Iris pigment epithelial cell (primary cell): ENCODE measurements at regions not wholly inside any gene's neighbourhood (a gene's known extent, or its start where the extent isn't known, plus 50 kb on each side); places are given as distances from the start of the nearest gene placed in this dataset.
A peak's percentile ranks its signal among the peaks of the same experiment; 100 is the strongest.
"Not testable (repeated sequence)": the region's sequence is repeated elsewhere in the genome, so short reads cannot be mapped to it uniquely, and the experiment has no call there.

ENCODE experiments used
- DNase-seq: peaks from one replicate; pipeline ENCODE4 v3.0.0-alpha.2; 2011; ENCODE audit warnings: low read depth

DNA sequence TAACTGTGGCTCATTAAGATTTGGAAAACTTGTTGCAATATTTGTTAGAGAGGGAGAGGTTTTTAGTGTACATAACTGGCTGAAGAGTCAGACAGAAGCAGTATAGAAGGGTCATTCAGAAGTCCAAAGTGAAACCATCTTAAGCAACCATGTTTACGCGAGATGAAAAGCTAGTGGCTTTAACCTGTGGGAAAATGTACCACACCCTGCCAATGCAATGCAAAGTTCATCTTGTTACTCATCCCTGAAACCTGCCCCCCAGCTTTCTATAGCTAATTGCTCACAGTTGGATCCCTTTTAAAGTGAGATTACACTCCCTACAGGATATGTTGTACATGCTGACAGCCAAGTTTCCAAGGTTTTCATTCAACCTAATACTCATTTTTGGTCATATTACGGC lies 96.7 kb upstream of the RAPGEF2 start:
- DNase-seq = peak; percentile 92

DNA sequence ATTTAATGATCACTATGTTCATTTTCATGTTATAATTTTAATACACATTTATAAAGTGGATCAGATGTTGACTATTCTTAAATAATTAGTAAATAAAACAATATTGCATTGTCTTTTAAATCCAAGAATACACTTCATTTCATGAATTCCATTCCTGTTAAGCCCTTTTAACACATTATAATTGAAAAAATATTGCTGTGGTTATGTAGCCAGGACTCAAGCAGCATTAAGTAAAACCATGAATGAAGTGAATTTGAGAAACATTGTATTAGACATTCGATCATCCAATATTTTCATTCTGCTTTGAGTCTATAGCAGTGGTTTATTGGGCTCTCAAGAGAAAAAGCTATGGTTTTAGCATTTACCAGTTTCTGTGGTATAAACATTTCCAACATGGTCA lies 94.2 kb upstream of the RAPGEF2 start:
- no peak for DNase-seq

DNA sequence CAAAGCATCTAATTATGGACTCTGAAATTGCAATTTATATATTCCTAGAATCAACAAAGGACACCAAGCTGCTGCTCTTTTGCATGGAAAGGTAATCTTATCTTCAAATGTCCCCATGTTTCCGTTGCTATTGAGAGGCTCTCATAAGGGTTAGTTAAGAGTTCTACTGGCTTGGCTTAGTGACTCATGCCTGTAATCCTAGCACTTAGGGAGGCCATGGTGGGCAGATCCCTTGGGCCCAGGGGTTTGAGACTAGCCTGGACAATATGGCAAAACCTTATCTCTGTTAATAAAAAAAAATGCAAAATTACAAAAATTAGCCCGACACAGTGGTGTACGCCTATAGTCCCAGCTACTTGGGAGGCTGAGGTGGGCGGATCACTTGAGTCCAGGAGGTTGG lies 93.4 kb upstream of the RAPGEF2 start:
- peak; percentile 35 for DNase-seq

DNA sequence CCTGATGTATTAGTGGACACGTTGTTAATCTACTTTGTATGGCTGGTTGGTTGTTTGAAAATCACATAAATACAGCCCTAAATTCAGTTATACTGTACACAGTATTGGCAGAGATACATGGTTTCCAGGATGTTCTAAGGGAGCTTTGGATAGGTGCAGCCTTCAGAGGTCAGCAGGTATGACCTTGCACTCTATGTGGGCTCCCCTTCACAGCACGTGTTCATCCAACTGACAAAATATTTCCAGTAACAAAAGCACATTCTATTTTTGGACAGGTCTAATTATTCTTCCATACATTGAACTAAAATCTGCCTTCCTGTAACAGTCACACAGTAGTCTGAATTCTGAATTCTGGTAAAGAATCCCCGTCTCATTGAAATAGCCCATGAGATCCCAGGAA lies 92.8 kb upstream of the RAPGEF2 start:
- DNase-seq = no peak

DNA sequence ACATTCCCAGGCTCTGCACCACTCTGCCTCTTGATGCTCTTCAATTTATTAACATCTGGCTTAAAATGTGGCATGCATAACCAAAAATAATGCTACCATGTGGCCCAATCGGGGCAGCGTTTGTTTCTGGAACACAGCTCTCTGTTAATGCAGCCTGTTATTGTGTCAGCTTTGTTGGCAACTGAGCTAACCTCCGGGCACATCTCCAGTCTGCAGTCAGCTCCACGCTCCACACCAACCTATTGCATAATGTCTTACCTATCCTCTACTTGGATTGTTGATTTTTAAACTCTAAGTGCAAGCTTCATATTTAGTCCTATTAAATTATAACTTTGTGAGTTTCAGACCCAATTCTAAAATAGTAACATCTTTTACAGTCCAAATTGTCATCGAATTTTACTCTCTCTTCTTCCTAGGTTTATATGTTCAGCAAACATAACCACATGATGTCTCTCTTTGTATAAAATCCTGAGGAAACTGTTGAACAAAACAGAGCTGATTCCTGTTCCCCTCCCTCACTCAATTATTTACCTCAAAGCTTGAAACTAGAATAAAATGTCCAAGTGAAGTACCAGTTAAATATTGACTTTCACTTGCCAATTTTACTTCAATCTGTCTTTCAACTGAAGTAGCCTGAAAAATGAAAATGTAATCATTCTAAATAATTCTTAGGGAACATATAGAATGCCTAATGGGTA lies 92.2 kb upstream of the RAPGEF2 start:
- DNase-seq = peak; percentile 85

DNA sequence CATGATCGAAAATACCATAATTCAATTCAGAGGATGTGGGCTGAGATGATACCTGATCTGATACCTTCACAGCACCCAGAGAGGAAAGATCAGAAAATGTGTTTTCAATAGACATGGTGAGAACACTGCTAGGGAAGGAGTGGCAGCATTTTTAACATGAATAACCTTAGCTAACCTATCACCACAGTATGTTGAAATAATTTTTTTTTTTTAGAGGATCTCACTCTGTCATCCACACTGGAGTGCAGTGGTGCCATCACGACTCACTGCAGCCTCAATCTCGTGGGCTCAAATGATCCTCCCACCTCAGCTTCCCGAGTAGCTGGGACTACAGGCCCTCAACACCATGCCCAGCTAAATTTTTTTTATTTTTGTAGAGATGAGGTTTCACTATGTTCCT lies 90.5 kb upstream of the RAPGEF2 start:
- DNase-seq = peak; percentile 76

DNA sequence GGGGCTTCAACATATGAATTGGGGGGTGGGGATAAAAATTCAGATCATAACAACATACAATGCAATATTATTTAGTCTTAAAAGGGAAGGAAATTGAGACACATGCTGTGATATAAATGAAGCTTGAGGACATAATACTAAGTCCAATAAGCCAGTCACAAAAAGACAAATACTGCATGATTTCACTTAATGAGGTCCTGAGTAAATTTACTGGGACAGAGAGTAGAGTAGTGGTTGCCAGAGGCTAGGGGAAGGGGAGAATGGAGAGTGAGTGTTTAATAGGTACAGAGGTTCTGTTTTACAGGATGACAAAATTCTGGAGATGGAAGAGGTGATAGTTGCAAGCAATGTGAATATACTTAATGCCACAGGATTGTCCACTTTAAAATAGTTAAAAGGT lies 89.2 kb upstream of the RAPGEF2 start:
- DNase-seq = no peak

DNA sequence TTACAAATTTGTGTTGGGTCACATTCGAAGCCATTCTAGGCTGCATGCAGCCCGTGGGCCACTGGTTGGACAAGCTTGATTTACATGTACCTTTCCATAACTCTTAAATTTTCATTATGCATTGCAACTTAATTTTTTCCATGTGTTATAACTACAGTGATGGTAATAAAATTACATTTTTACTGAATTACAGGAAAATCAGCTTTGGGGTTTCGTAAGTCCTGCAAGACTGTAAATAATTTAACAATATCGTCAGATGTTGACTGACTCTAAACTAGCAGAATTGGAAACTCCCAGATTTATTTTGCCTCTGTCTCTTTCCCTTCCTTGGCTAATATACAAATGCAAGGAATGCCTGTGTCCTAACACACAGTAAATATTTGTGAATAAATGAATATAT lies 88.0 kb upstream of the RAPGEF2 start:
- DNase-seq = no peak

DNA sequence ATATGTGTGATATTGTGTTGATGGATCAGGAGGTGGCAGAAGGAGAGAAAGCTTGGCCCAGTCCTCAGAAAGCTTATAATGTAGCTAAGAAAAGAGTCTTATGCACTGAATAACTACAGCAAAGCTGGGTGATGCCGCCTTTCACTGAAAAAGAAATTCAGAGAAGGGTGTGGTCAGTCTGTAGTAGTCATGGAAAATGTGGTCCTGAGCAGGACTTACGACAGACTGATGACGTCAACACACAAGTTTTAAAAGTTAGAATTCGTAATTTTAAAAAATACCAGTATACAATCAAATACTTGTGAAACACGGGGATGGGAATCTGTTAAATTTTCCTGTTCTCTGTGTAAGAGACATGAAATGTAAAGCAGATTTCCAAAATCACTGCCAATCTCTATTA lies 87.0 kb upstream of the RAPGEF2 start:
- DNase-seq = peak; percentile 14

DNA sequence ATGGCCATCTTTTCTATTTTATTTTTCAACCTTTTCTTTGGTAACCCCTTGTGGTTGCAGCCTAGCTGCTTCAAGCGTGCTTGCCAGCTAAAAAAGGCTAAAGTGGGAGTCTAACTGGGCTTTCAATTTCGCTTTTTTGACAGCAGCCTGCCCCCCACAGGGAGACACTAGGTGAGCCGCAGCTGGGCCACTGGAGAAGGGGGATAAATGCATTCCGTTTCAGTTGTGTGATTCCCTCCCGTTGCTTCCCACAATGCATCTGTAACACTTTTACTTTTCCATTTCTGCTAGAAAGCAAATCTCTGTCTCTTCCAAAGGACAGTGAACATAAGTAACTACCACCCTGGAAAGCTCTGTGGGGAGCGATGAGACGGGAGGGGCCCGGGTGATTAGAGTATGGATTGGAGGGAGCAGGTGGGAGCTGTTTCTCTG lies 86.3 kb upstream of the RAPGEF2 start:
- DNase-seq = peak; percentile 57

DNA sequence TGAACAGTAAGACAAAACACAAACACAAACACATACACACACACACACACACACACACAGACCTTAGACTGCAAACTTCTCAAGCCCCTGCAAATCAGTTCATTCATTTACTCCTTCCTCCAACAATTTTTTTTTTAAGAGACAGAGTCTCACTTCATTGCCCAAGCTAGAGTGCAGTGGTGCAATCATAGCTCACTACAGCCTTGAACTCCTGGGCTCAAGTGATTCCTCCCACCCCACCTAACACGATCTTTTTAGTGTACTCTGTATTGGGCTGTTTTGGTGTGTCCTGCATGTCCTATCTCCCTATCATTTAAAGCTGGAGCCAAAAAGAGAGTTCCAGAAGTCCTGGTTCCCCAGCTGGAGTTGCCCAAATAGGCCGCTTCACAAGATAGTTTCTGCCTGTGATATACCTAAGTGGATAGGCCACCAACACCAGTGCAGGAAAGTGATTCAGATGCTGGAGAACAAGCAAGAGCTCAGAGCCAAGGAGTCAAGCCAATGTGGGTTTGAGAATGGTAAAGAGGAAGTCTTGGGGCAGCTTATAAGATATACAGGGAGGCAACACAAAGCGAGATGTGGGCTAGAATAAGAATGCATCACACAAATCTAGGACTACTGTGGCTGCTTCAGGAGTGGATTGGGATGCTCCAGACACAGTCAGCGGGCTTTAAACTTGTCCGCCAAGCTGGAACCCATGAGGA lies 85.4 kb upstream of the RAPGEF2 start:
- no peak for DNase-seq

DNA sequence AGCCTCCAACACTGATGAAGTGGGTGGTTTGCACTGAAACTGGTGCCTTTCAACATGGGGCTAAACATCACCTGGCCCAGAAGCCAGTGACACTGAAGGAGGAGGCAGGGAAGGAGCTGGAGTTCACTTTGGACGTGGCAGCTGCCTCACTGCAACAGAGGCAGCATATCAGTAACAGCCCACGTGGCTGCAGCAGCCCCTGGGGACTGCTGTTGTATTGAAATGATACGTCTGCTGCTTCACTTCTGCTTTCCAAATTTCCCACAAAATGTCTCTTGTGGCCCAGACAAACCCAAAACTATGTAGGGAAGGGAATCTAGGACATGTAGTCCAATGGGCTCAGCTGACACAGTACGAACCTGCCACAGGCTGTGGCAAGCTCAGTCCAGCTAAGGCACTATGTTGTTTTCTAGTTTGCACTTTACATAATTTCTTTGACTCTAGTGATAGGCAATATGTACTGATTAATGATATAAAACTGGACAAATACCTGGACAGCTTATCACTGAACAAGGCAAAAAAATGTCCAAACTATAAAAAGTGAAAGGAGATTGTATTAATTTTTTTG lies 84.7 kb upstream of the RAPGEF2 start:
- DNase-seq = no peak

DNA sequence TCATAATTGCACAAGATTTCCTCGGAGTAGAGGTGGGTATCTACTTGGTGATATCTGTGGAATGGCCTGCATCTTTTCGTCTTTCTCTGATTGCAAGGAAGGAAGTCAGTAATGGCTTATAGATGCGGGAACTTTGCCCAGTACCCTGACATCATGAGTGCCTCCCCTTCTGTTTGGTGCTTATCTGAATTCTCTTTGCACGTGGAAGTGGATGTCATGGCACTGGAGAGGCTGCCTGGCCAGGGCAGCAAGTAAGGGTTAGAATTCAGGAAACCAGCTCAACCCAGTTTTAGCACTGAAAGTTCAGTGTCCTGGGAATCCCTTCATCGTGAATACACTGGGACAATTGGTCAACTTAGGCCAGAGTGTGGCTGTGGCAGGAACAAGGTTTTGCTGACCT lies 83.5 kb upstream of the RAPGEF2 start:
- DNase-seq = no peak

DNA sequence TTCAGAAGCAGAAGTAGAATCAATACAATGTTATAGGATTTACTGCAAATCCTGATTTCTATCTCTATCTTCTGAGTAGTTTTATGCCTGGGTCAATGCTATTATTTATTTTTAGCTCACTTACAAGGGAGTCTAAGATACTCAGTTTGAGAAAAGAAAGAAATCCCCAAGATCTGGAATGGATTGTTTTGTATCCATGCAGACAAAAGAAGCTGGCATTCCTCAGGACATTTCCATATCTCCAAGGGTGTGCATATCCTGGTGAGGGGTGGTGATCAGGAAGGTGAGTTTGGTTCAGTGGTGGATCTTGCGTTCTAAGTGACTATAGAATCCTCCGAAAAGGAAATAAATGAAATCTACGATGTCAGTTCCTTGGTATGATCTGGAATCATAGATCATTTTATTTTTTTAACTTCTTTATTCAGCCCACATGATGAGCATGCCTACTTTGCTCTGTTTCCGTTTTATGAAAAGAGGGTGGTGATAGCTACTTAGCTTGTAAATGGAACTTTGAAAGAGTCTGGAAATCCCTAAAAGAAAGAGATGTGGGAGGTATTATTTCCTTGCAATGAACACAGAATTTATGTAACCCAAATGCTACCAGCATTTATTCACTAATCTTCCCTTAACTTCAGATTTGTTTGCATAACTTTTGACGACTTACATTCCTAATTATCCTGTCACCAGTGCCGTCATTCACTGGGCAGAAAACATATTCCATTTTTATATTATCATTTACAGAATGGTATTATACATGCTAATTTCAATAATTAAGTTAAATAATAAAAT lies 81.1 kb upstream of the RAPGEF2 start:
- no peak for DNase-seq

DNA sequence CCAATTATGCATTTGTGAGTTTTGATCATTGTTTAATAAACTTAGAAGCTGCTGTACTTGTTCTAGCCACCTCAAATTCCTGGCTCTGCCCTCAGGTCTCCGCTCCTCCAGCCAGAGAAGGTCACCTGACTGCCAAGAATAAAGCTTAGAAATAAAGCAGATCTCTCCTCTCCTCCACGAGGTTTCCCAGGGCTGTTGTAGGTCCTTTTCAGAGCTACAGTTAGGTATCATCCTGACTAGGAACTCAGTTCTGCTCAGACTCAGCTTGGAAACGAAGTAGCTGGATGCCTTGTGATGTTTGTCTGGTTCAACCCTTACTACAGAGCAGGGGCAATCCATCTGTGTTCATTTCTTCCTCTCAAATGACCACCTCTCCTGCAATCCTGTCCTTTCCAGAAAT lies 79.1 kb upstream of the RAPGEF2 start:
- DNase-seq = no peak

DNA sequence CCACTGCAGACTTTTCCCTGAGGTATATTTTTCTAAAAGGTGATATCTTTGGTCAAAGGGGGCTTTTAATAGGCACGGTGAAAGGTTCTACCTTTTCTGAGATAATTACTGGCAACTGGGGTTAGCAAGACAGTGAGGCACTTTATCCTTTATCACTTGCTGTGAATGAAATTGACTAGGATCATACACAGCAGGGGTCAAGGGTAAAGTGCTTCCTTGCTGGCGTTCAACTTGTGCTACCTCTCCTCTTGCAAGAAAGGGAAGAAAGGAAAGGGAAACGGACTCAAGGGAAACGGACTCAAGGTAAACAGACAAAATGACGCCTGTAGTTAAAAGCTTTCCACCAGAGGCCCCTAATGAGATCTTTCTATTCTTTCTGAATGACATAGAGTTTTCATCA lies 78.6 kb upstream of the RAPGEF2 start:
- DNase-seq = no peak

DNA sequence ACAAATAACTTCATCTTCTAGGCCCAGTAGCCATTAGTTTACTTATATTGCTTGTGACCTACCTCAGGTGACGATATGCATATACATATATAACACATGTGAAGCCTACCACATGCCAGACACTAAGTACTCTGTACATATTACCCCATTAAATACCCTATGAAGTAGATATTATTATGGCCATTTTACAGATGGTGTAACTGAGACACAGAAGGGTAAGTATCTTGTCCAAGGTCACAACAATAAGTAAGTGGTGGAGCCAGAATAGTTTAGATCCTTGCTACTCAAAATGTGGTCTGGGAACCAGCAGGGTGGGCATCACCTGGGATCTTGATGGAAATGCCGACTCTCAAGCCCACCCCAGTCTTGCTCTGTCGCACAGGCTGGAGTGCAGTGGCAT lies 78.1 kb upstream of the RAPGEF2 start:
- no peak for DNase-seq

DNA sequence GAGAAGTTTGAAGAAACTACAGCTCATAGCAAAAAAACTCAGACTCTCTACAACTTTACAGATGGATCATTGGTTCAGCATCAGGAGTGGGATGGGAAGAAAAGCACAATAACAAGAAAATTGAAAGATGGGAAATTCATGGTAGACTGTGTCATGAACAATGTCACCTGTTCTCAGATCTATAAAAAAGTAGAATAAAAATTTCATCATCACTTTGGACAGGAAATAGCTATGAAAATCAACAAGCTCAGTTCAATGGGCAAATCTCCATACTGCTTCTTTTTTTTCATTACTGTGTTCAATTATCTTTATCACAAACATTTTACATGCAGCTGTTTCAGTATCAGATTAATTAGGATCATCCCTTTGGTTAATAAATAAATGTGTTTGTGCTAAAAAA lies 76.5 kb upstream of the RAPGEF2 start:
- no peak for DNase-seq

DNA sequence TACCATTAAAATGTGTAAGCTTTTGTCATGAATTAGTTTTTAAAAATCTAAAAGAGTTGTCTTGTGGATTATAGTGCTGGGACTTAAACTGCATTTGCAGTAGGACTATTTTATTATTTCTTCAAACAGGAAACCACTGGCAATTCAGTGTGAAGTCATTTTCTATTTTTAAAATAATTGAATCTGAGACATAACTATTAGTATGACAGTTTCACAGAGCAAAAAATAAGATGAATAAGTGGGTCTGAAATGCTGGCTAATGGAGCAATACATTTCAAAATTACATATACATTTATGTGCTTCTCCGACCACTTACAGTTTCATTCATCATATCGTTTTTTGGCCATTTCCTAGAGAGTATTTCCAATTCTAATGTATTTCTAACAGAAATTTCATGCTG lies 75.3 kb upstream of the RAPGEF2 start:
- no peak for DNase-seq

DNA sequence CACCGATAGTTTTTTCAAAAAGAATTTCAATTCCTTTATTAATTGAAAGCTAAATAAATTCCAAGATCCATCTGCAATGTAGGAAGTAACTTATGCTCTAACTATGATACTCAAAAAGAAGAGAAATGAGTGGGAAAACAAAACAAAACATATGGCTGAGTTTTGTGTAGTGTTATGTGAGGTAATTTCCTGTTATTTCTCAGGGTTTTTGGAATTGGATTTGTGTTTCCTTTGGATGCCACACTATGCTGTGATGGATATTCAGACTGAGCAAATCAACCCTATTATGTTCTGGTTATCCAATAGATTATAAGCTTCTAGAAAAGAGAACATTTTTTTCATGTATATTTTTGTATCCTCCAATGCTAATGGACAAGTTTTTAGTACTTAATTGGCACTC lies 73.4 kb upstream of the RAPGEF2 start:
- DNase-seq = no peak

DNA sequence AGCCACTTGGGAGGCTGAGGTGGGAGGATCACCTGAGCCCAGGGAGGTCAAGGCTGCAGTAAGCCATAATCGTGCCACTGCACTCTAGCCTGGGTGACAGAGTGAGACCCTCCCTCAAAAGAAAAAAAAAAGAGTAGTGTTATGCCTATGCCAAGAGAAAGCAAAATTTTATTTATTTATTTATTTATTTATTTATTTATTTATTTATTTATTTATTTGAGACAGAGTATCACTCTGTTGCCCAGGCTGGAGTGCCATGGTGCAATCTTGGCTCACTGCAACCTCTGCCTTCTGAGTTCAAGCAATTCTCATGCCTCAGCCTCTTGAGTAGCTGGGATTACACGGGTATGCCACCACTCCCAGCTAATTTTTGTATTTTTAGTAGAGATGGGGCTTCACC lies 72.6 kb upstream of the RAPGEF2 start:
- not testable (repeated sequence) for DNase-seq

DNA sequence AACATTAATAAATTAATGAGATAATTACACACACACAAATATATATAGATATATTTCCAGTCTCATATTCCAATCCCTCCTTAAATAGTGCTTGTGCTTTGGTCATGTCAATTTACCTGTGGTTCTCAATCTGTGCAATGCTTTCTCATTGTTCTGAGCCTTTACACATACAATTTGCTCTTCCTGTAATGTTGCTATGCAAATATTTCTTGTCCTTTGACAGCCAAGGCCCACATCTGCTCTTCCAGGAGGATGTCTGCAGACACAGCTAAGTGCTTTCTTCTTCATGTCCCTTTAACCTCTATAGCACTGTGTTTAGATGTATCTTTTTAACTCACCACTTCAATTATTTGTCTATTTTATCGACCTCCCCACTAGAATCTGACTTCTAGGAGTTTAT lies 67.3 kb upstream of the RAPGEF2 start:
- DNase-seq = no peak

DNA sequence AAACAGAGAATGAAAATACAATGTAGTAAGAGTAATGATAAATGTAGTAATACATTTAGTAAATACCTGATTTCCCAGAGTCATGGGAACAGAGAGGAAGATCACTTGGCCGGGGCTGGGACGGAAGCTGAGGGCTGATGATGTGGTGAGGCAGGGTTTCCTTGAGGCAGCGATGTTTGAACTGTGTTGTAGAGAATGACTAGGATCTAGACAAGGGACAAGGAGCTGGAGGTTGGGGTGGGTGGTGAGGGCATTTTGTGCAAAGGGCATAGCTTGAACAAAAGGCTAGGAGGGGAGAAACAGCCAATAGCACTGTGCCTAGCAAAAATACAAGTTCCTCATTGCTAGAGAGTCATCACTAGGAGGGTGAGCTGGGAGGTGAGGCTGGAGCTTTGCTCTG lies 64.3 kb upstream of the RAPGEF2 start:
- no peak for DNase-seq
